ENCODE measurements at regions not wholly inside any gene's neighbourhood (a gene's known extent, or its start where the extent isn't known, plus 50 kb on each side); places are given as distances from the start of the nearest gene placed in this dataset.
A peak's percentile ranks its signal among the peaks of the same experiment; 100 is the strongest.
"Not testable (repeated sequence)": the region's sequence is repeated elsewhere in the genome, so short reads cannot be mapped to it uniquely, and the experiment has no call there.

GRCh38 chr7:34330308-34330707, 327.7 kb upstream of the NPSR1 start:
- DNase-seq (ENCODE audit: low read depth in 4 of 4, low spot score in 3 of 4): no peak

GRCh38 chr7:34331102-34331501, 326.9 kb upstream of the NPSR1 start:
- no peak for DNase-seq (ENCODE audit: low read depth in 4 of 4, low spot score in 3 of 4)

- peak in 1 of 4 donors; percentile 12 for DNase-seq (ENCODE audit: low read depth in 4 of 4, low spot score in 3 of 4)
These were observed 326.0 kb upstream of the NPSR1 start for GRCh38 chr7:34332006-34332405.

- DNase-seq (ENCODE audit: low read depth in 4 of 4, low spot score in 3 of 4): no peak
These were observed 324.8 kb upstream of the NPSR1 start for GRCh38 chr7:34333184-34333583.

DNA sequence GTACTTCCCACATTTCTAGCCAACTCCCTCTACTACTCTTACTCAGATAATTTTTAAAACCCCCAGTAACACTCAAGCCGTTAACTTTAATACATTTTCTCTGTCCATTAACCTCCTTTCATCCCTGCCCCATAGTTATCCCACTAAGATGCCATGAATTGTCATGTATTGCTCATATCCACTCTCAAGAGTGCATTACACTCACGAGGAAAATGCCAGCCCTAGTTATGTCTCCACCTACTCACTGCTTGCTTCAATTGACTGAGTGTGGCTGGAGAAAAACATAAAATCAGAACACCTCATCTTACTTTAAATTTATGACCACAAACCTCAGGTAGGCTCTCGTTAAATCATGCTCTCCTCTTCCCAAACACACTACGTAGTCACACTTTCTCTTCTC, 324.1 kb upstream of the NPSR1 start:
- DNase-seq (ENCODE audit: low read depth in 4 of 4, low spot score in 3 of 4): no peak

DNA sequence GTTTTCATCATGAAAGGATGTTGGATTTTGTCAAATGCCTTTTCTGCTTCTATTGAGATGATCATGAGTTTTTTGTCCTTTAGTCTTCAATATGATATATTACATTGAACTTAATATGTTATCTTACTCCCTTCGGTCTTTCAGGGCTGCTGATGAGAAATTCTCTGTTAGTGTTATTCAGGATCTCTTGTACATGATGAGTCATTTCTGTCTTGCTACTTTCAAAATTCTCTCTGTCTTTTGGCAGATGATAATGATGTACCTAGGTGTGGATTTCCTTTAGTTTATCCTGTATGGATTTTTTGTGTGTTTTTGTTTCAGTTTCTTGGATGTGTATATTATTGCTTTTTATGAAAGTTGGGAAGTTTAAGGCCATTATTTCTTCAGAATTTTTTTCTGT, 320.9 kb upstream of the NPSR1 start:
- no peak for DNase-seq (ENCODE audit: low read depth in 4 of 4, low spot score in 3 of 4)

- DNase-seq (ENCODE audit: low read depth in 4 of 4, low spot score in 3 of 4): no peak
These were observed 319.0 kb upstream of the NPSR1 start for GRCh38 chr7:34338961-34339526.

DNA sequence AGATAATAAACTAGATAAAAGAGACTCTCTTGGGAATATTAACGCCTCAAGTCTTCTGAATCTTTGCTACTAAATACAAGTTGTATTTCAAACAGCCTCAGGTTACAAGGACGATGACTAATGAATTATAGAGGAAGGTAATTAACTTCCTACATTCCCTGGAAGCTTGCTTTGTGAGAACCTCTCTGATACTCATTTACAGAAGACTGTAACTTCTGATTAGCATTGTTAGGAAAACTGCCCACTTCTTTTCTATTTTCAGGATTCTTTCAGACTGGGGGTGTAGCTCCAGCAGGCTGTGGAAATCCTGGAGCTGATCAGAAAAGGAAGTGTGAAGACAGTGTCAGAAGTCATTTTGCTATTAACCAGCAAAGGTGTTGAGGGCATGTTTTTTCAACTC, 316.7 kb upstream of the NPSR1 start:
- peak in 2 of 4 donors; percentile 34 to 35 for DNase-seq (ENCODE audit: low read depth in 4 of 4, low spot score in 3 of 4)

DNA sequence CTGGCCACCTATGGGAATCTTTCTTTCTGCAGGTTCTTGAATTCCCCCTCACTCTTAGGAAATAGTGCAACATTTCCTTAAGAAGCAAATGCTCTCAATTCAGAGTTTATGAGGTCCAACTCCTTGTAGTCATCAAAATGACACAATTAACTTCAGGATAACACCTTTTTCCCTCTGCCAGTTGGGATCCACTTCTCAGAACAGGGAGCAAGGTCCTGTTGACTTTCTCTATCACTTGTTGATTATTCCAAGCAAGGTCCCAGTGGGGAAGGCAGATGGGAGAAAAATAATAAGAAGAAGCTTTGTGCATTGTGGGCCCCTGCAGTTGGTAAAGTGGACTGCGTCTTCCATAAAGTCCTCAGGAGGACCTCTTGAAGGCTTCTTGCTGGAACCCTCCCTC, 315.6 kb upstream of the NPSR1 start:
- DNase-seq (ENCODE audit: low read depth in 4 of 4, low spot score in 3 of 4): no peak

GRCh38 chr7:34343667-34344066, 314.4 kb upstream of the NPSR1 start:
- DNase-seq (ENCODE audit: low read depth in 4 of 4, low spot score in 3 of 4): no peak

- DNase-seq (ENCODE audit: low read depth in 4 of 4, low spot score in 3 of 4): no peak
These were observed 304.0 kb upstream of the NPSR1 start for GRCh38 chr7:34354011-34354410.

DNA sequence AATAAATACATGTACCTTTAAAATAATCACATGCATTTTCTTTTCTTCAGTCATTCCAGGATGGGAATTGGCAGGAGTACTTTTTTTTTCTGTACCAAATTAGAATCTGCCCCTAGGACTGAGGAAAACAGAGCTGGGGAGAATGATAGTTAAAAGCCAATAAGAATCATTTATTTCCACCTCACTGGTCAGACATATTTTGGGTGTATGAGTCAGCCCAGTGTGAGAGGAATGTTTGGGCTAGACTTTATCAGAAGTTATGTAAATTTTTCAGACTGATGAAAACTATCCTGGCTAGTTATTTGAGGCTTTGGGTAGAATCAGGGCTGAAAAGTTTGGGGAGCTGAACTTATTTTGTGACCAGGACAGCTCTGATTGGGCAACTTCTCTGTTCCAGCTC, 303.1 kb upstream of the NPSR1 start:
- no peak for DNase-seq (ENCODE audit: low read depth in 4 of 4, low spot score in 3 of 4)

GRCh38 chr7:34357068-34357467, 300.9 kb upstream of the NPSR1 start:
- DNase-seq (ENCODE audit: low read depth in 4 of 4, low spot score in 3 of 4): no peak

- no peak for DNase-seq (ENCODE audit: low read depth in 4 of 4, low spot score in 3 of 4)
These were observed 300.1 kb upstream of the NPSR1 start for GRCh38 chr7:34357946-34358345.

DNA sequence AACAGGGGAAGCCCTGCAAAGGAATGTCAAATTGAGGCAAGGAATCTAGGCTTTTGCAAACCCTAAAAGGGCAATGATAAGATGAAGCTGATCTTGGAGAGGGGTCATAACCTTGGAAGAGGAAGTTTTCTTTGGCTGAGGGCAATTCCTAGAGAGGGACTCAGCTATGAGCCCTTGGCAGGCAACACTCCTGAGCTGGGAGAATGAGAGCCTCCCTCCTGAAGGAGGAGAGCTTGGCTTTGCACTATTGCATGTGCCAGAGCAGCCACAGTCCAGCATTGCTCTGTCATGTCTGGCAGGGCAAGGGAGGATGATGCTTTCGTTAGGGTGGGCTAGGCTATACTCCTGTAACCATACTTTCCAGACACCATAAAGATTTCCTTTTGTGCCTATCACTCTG, 299.4 kb upstream of the NPSR1 start:
- not testable (repeated sequence) for DNase-seq (ENCODE audit: low read depth in 4 of 4, low spot score in 3 of 4)

DNA sequence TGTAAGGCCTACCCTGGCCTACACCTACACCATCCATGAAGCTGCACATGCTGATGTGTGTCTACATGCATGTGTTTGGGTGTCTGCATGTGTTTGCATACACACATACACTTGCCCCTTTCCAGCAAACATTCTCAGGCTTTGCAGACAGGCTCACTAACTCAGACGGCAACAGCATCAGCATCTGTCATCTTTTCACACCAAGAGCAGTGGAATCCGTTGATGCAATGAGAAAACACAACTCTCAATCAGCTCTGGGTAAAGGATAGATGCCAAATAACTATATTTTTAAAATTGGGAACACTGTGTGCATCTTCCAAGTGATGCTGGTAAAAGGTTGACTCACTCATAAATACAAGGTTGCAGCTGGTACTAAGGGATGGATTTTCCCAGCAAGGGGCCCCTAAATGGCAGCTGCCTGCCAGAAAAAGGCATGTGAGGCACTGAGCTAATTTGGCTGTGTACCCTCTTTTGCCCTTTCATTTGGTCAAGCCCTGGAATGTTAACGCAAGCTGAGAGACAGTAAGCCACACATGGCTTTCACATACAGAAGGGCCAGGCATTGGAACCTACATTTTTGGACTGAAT, 296.3 kb upstream of the NPSR1 start:
- DNase-seq (ENCODE audit: low read depth in 4 of 4, low spot score in 3 of 4): no peak

DNA sequence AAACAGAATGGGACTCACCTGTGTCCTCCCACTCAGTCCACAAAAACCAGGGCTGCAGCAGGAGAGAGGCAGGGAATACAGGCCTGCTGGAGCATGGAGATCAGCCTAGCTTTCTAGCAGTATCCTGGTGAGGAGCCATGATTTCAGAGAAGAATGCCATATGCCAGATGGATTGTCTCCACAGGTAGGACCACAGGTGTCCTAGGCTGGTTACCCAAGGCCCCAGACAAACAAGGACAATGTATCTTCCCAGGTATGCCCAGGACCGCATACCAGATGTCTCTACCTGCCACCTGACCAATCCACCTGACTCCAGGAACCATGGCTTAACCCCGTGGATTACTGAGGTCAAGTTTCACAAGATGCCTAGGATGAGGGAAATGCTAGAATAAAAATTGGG, 295.4 kb upstream of the NPSR1 start:
- no peak for DNase-seq (ENCODE audit: low read depth in 4 of 4, low spot score in 3 of 4)

- DNase-seq (ENCODE audit: low read depth in 4 of 4, low spot score in 3 of 4): no peak
These were observed 293.9 kb upstream of the NPSR1 start for GRCh38 chr7:34364130-34364529.

DNA sequence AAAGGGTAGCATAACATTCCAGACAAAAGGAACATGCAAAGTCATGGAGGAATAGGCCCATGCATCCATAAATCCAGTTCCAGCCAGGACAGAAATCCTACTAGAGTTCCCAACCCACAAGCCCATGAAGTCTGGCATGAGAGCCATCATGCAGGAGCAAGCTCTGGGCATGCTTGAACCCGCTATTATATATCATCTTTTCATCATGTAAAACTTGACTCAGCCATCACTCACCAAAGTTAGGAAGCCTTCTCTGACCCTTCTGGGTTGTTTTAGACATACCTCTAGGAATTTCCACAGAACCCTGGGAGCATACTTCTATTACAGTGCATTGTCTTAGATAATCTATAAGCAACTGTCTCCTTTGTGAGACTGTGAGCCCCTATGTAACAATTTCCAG, 293.0 kb upstream of the NPSR1 start:
- DNase-seq (ENCODE audit: low read depth in 4 of 4, low spot score in 3 of 4): no peak

DNA sequence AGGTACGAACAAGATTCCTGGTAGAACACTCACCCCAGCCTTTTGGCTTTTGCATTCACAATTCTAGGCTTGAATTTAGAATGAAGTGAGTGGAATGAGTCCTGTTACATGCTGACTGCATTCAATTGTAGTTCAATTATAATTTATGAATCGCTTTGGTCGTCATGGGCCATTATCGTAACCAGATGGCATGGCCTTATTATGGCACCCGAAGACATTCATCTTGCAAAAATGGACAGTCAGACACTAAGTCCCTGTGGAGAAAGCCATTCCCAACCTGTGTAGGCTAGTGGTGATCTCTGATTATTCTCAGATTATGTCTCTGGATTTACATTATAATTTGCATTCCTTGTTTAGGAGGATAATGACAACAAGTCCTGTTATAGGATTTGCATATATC, 292.4 kb upstream of the NPSR1 start:
- no peak for DNase-seq (ENCODE audit: low read depth in 4 of 4, low spot score in 3 of 4)

GRCh38 chr7:34371922-34372321, 286.1 kb upstream of the NPSR1 start:
- no peak for DNase-seq (ENCODE audit: low read depth in 4 of 4, low spot score in 3 of 4)

- DNase-seq (ENCODE audit: low read depth in 4 of 4, low spot score in 3 of 4): no peak
These were observed 284.1 kb upstream of the NPSR1 start for GRCh38 chr7:34373940-34374339.

Measured in right renal pelvis (tissue), 4 donors.